Vagina (tissue), 2 donors: ENCODE measurements at regions not wholly inside any gene's neighbourhood (a gene's known extent, or its start where the extent isn't known, plus 50 kb on each side); places are given as distances from the start of the nearest gene placed in this dataset.
"Not testable (repeated sequence)": the region's sequence is repeated elsewhere in the genome, so short reads cannot be mapped to it uniquely, and the experiment has no call there.

Source experiments
- DNase-seq, 2 donors: peaks; one replicate each; pipeline ENCODE4 v3.0.0-alpha.2; 2017; ENCODE audit errors: extremely low spot score in 2 of 2
- H3K27ac ChIP-seq: fragments of 200-600 bp; sonication (generic); one replicate; pipeline ENCODE4 v1.5.1; 2019
- H3K27me3 ChIP-seq: fragments of 200-600 bp; sonication (generic); one replicate; pipeline ENCODE4 v1.5.1; 2019
- H3K36me3 ChIP-seq, 2 donors: fragments of 200-600 bp; sonication (generic); one replicate each; pipeline ENCODE4 v1.5.1; 2017 to 2019
- H3K4me1 ChIP-seq: fragments of 200-600 bp; sonication (generic); one replicate; pipeline ENCODE4 v1.5.1; 2019
- H3K4me3 ChIP-seq, 2 donors: fragments of 200-600 bp; sonication (generic); 1 replicate in 1 of 2; 2 replicates in 1 of 2; pipeline ENCODE4 v1.5.1; 2016 to 2019
- H3K9me3 ChIP-seq: fragments of 200-600 bp; sonication (generic); one replicate; pipeline ENCODE4 v1.5.1; 2019
- CTCF ChIP-seq, 3 experiments: fragments of 450-650 bp in 2 of 3; fragments of 200-600 bp in 1 of 3; sonication (generic) in 1 of 3; IDR thresholded peaks; one replicate each; pipeline ENCODE4 v1.5.1; 2017 to 2019; ENCODE audit warnings: antibody characterized with exemption in 3 of 3, mild to moderate bottlenecking in 2 of 3, moderate library complexity in 2 of 3
- POLR2A ChIP-seq, 2 donors: fragments of 450-650 bp; IDR thresholded peaks; one replicate each; pipeline ENCODE4 v1.6.1; 2017; ENCODE audit warnings: antibody characterized with exemption in 2 of 2, mild to moderate bottlenecking in 2 of 2, moderate library complexity in 2 of 2
- POLR2AphosphoS5 ChIP-seq, 2 donors: sonication (generic); formaldehyde crosslinking; IDR thresholded peaks; one replicate each; pipeline ENCODE4 v1.9.0; 2017; ENCODE audit warnings: antibody characterized with exemption in 2 of 2, mild to moderate bottlenecking in 2 of 2, low read depth in 1 of 2; ENCODE audit not compliant: insufficient read depth in 1 of 2
- intact Hi-C: fragments of 100-400 bp; cut with DNase I; formaldehyde crosslinking; loops from one replicate; pipeline ENCODE4 v1.15.1; 2023

- TF ChIP-seq POLR2A (IDR thresholded peaks at IDR 0.05) (no peak), CTCF (IDR thresholded peaks at IDR 0.05) (no peak), POLR2AphosphoS5 (IDR thresholded peaks at IDR 0.05; ENCODE audit: insufficient read depth in 1 of 2, low read depth in 1 of 2) (no peak)
- Histone ChIP-seq H3K27me3 (no peaks in the 10 kb centered on the region), H3K27ac (no peak overlapping the region), H3K4me1 (no peaks in the 10 kb centered on the region), H3K4me3 (no peak overlapping the region), H3K36me3 (no peaks in the 10 kb centered on the region), H3K9me3 (no peaks in the 10 kb centered on the region)
- DNase-seq = no peak
- intact Hi-C loops = no loop called here
Observed at GRCh38 chr5:113757508-113757907, 244.0 kb downstream of the YTHDC2 start.

GRCh38 chr5:113759505-113759904 lies 246.0 kb downstream of the YTHDC2 start:
- Histone ChIP-seq H3K4me1 (no peaks in the 10 kb centered on the region), H3K9me3 (no peaks in the 10 kb centered on the region), H3K4me3 (no peak overlapping the region), H3K27ac (no peak overlapping the region), H3K27me3 (no peaks in the 10 kb centered on the region), H3K36me3 (no peaks in the 10 kb centered on the region)
- TF ChIP-seq CTCF (IDR thresholded peaks at IDR 0.05) = no peak
- no peak for TF ChIP-seq POLR2A (IDR thresholded peaks at IDR 0.05)
- TF ChIP-seq POLR2AphosphoS5 (IDR thresholded peaks at IDR 0.05; ENCODE audit: insufficient read depth in 1 of 2, low read depth in 1 of 2) = no peak
- intact Hi-C loops = no loop called here
- DNase-seq = no peak

GRCh38 chr5:113760486-113760885 lies 247.0 kb downstream of the YTHDC2 start:
- Histone ChIP-seq H3K27me3 (no peaks in the 10 kb centered on the region), H3K4me3 (no peak overlapping the region), H3K4me1 (no peaks in the 10 kb centered on the region), H3K27ac (no peak overlapping the region), H3K9me3 (no peaks in the 10 kb centered on the region), H3K36me3 (no peaks in the 10 kb centered on the region)
- intact Hi-C loops = no loop called here
- DNase-seq = no peak
- TF ChIP-seq CTCF (IDR thresholded peaks at IDR 0.05) (no peak), POLR2A (IDR thresholded peaks at IDR 0.05) (no peak), POLR2AphosphoS5 (IDR thresholded peaks at IDR 0.05; ENCODE audit: insufficient read depth in 1 of 2, low read depth in 1 of 2) (no peak)

- Histone ChIP-seq H3K9me3 (no peaks in the 10 kb centered on the region), H3K27ac (no peak overlapping the region), H3K27me3 (no peaks in the 10 kb centered on the region), H3K36me3 (no peaks in the 10 kb centered on the region), H3K4me3 (no peak overlapping the region), H3K4me1 (no peaks in the 10 kb centered on the region)
- intact Hi-C loops = no loop called here
- TF ChIP-seq POLR2AphosphoS5 (IDR thresholded peaks at IDR 0.05; ENCODE audit: insufficient read depth in 1 of 2, low read depth in 1 of 2) = no peak
- no peak for TF ChIP-seq POLR2A (IDR thresholded peaks at IDR 0.05)
- TF ChIP-seq CTCF (IDR thresholded peaks at IDR 0.05) = no peak
- no peak for DNase-seq
Observed at GRCh38 chr5:113761594-113761993, 248.1 kb downstream of the YTHDC2 start.

- intact Hi-C loops = no loop called here
- TF ChIP-seq POLR2A (IDR thresholded peaks at IDR 0.05) (no peak), POLR2AphosphoS5 (IDR thresholded peaks at IDR 0.05; ENCODE audit: insufficient read depth in 1 of 2, low read depth in 1 of 2) (no peak), CTCF (IDR thresholded peaks at IDR 0.05) (no peak)
Observed at GRCh38 chr5:113764382-113764781, 250.9 kb downstream of the YTHDC2 start.

GRCh38 chr5:113766827-113767226 lies 253.3 kb downstream of the YTHDC2 start:
- H3K27ac ChIP-seq, intact Hi-C loops, H3K9me3 ChIP-seq, DNase-seq, H3K27me3 ChIP-seq, H3K4me1 ChIP-seq, H3K4me3 ChIP-seq, H3K36me3 ChIP-seq: not testable (repeated sequence)

More at GRCh38 chr5:113764382-113764781, 250.9 kb downstream of the YTHDC2 start:
- no peak overlapping the region for H3K27ac ChIP-seq
- DNase-seq = no peak
- no peaks in the 10 kb centered on the region for H3K36me3 ChIP-seq
- no peak overlapping the region for H3K4me3 ChIP-seq
- no peaks in the 10 kb centered on the region for H3K27me3 ChIP-seq
- no peaks in the 10 kb centered on the region for H3K4me1 ChIP-seq
- no peaks in the 10 kb centered on the region for H3K9me3 ChIP-seq
